WTC11 (cell line): ENCODE measurements at regions not wholly inside any gene's neighbourhood (a gene's known extent, or its start where the extent isn't known, plus 50 kb on each side); places are given as distances from the start of the nearest gene placed in this dataset.

Source experiments
- ATAC-seq: fragments of 200-7000 bp; cut with Tn5 transposase; 2 replicates; pipeline ENCODE4 v1.10.0; 2021; ENCODE audit warnings: mild to moderate bottlenecking, moderate library complexity
- CTCF ChIA-PET: fragments of 300-600 bp; sonication (Branson Sonifier 250); formaldehyde crosslinking; loops from one replicate; lab custom pipeline; 2021; ENCODE audit warnings: antibody characterized with exemption; lab: Charles Lee
- POLR2A ChIA-PET: fragments of 350-600 bp; sonication (Branson Sonifier 250); formaldehyde crosslinking; loops from one replicate; lab custom pipeline; 2021; ENCODE audit warnings: antibody characterized with exemption; lab: Charles Lee
- DNase-seq: peaks from one replicate; pipeline ENCODE4 v3.0.0; 2021; ENCODE audit warnings: low spot score
- H3K27ac Mint-ChIP-seq: 2 replicates; pipeline ENCODE4 v1.8.0; 2021; ENCODE audit warnings: mixed read lengths
- H3K27me3 Mint-ChIP-seq: 2 replicates; pipeline ENCODE4 v1.8.0; 2021; ENCODE audit warnings: low read depth, mild to moderate bottlenecking, moderate library complexity, mixed read lengths
- H3K36me3 Mint-ChIP-seq: 2 replicates; pipeline ENCODE4 v1.8.0; 2021; ENCODE audit warnings: mixed read lengths
- H3K4me1 Mint-ChIP-seq: 2 replicates; pipeline ENCODE4 v1.8.0; 2022; ENCODE audit warnings: mixed read lengths
- H3K4me3 Mint-ChIP-seq: 2 replicates; pipeline ENCODE4 v1.8.0; 2021; ENCODE audit warnings: mild to moderate bottlenecking, moderate library complexity, mixed read lengths
- H3K9me3 Mint-ChIP-seq: 2 replicates; pipeline ENCODE4 v1.8.0; 2021; ENCODE audit warnings: mixed read lengths
- AR ChIP-seq: fragments of 250-450 bp; sonication (Bioruptor Pico); IDR thresholded peaks from 2 replicates; pipeline ENCODE4 v1.9.0; 2021; ENCODE audit warnings: mild to moderate bottlenecking
- ATF3 ChIP-seq: sonication (generic); formaldehyde crosslinking; conservative IDR thresholded peaks from 2 replicates; pipeline ENCODE4 v1.8.1; 2022; ENCODE audit warnings: mild to moderate bottlenecking, missing genetic modification reagents
- ATF6 ChIP-seq: sonication (generic); formaldehyde crosslinking; IDR thresholded peaks from 2 replicates; pipeline ENCODE4 v1.8.1; 2023; ENCODE audit warnings: mild to moderate bottlenecking, missing genetic modification reagents
- CBFB ChIP-seq: sonication (generic); formaldehyde crosslinking; IDR thresholded peaks from 2 replicates; pipeline ENCODE4 v1.8.1; 2022; ENCODE audit warnings: mild to moderate bottlenecking, low read depth, missing genetic modification reagents
- CREB1 ChIP-seq: sonication (generic); formaldehyde crosslinking; IDR thresholded peaks from 2 replicates; pipeline ENCODE4 v1.8.0; 2023; ENCODE audit warnings: mild to moderate bottlenecking, missing genetic modification reagents
- CTCF ChIP-seq: fragments of 200-600 bp; IDR thresholded peaks from 2 replicates; pipeline ENCODE4 v1.8.0; 2022; ENCODE audit warnings: antibody characterized with exemption
- E2F4 ChIP-seq: sonication (generic); formaldehyde crosslinking; IDR thresholded peaks from 2 replicates; pipeline ENCODE4 v1.8.1; 2022; ENCODE audit warnings: low read depth, mild to moderate bottlenecking, moderate library complexity, missing genetic modification reagents, borderline replicate concordance
- ELF4 ChIP-seq: sonication (generic); formaldehyde crosslinking; IDR thresholded peaks from 2 replicates; pipeline ENCODE4 v1.8.1; 2022; ENCODE audit warnings: low read depth, mild to moderate bottlenecking, moderate library complexity, missing genetic modification reagents
- ESRRA ChIP-seq: sonication (generic); formaldehyde crosslinking; IDR thresholded peaks from 2 replicates; pipeline ENCODE4 v1.8.1; 2022; ENCODE audit warnings: mild to moderate bottlenecking, missing genetic modification reagents, borderline replicate concordance
- ETV6 ChIP-seq: sonication (generic); formaldehyde crosslinking; IDR thresholded peaks from 2 replicates; pipeline ENCODE4 v1.8.1; 2022; ENCODE audit warnings: mild to moderate bottlenecking, missing genetic modification reagents
- FOXK1 ChIP-seq: sonication (generic); formaldehyde crosslinking; IDR thresholded peaks from 2 replicates; pipeline ENCODE4 v1.8.0; 2022; ENCODE audit warnings: mild to moderate bottlenecking, moderate library complexity, missing genetic modification reagents
- HMGA2 ChIP-seq: fragments of 250-450 bp; sonication (Bioruptor Pico); IDR thresholded peaks from 2 replicates; pipeline ENCODE4 v1.4.0; 2021; ENCODE audit warnings: mild to moderate bottlenecking, moderate library complexity
- MLX ChIP-seq: sonication (generic); formaldehyde crosslinking; IDR thresholded peaks from 2 replicates; pipeline ENCODE4 v1.8.1; 2023; ENCODE audit warnings: mild to moderate bottlenecking, missing genetic modification reagents, moderate library complexity
- NFYB ChIP-seq: sonication (generic); formaldehyde crosslinking; conservative IDR thresholded peaks from 2 replicates; pipeline ENCODE4 v1.8.0; 2022; ENCODE audit warnings: low read depth, missing genetic modification reagents
- NR2C2 ChIP-seq: sonication (generic); formaldehyde crosslinking; IDR thresholded peaks from 2 replicates; pipeline ENCODE4 v1.8.0; 2022; ENCODE audit warnings: mild to moderate bottlenecking, missing genetic modification reagents
- OVOL2 ChIP-seq: fragments of 250-450 bp; sonication (Bioruptor Pico); IDR thresholded peaks from 2 replicates; pipeline ENCODE4 v1.9.0; 2021; ENCODE audit warnings: mild to moderate bottlenecking, borderline replicate concordance
- PRRX2 ChIP-seq: fragments of 250-450 bp; sonication (Bioruptor Pico); IDR thresholded peaks from 2 replicates; pipeline ENCODE4 v1.8.0; 2021; ENCODE audit warnings: mild to moderate bottlenecking
- SOX15 ChIP-seq: fragments of 250-450 bp; sonication (Bioruptor Pico); IDR thresholded peaks from 2 replicates; pipeline ENCODE4 v1.9.0; 2021; ENCODE audit warnings: mild to moderate bottlenecking
- TCF7 ChIP-seq: sonication (generic); formaldehyde crosslinking; IDR thresholded peaks from 2 replicates; pipeline ENCODE4 v1.8.0; 2022; ENCODE audit warnings: mild to moderate bottlenecking, low read depth, missing genetic modification reagents, moderate library complexity
- TEAD1 ChIP-seq: sonication (generic); formaldehyde crosslinking; IDR thresholded peaks from 2 replicates; pipeline ENCODE4 v1.8.0; 2022; ENCODE audit warnings: mild to moderate bottlenecking, missing genetic modification reagents
- TEAD4 ChIP-seq: sonication (generic); formaldehyde crosslinking; IDR thresholded peaks from 2 replicates; pipeline ENCODE4 v1.8.0; 2022; ENCODE audit warnings: mild to moderate bottlenecking, missing genetic modification reagents
- ZBTB43 ChIP-seq: sonication (generic); formaldehyde crosslinking; IDR thresholded peaks from 2 replicates; pipeline ENCODE4 v1.8.1; 2023; ENCODE audit warnings: mild to moderate bottlenecking, missing genetic modification reagents
- ZMAT4 ChIP-seq: fragments of 250-450 bp; sonication (Bioruptor Pico); IDR thresholded peaks from 2 replicates; pipeline ENCODE4 v1.9.0; 2021; ENCODE audit warnings: mild to moderate bottlenecking
- ZNF121 ChIP-seq: sonication (generic); formaldehyde crosslinking; IDR thresholded peaks from 2 replicates; pipeline ENCODE4 v1.8.0; 2023; ENCODE audit warnings: missing genetic modification reagents
- ZNF219 ChIP-seq: sonication (generic); formaldehyde crosslinking; IDR thresholded peaks from 2 replicates; pipeline ENCODE4 v1.8.0; 2023; ENCODE audit warnings: missing genetic modification reagents, mild to moderate bottlenecking, borderline replicate concordance
- ZNF671 ChIP-seq: fragments of 250-450 bp; sonication (Bioruptor Pico); IDR thresholded peaks from 2 replicates; pipeline ENCODE4 v1.8.0; 2021; ENCODE audit warnings: mild to moderate bottlenecking
- ZSCAN18 ChIP-seq: fragments of 250-450 bp; sonication (Bioruptor Pico); IDR thresholded peaks from 2 replicates; pipeline ENCODE4 v2.1.2; 2022; ENCODE audit warnings: mild to moderate bottlenecking, moderate library complexity

- CTCF ChIA-PET = no interaction called here
- Mint-ChIP-seq H3K9me3 (peaks cover 82% of the 10 kb centered on the region), H3K27me3 (peaks cover 10% of the 10 kb centered on the region), H3K36me3 (peaks cover 24% of the 10 kb centered on the region), H3K27ac (no peak overlapping the region), H3K4me3 (no peak overlapping the region), H3K4me1 (no peaks in the 10 kb centered on the region)
- TF ChIP-seq HMGA2 (CRISPR knock-in tag) (no peak), TCF7 (CRISPR knock-in tag) (no peak), ZBTB43 (no peak), ETV6 (no peak), FOXK1 (CRISPR knock-in tag) (no peak), ZSCAN18 (CRISPR knock-in tag) (no peak), ATF6 (CRISPR knock-in tag) (no peak), NR2C2 (CRISPR knock-in tag) (no peak), ATF3 (CRISPR knock-in tag) (no peak), E2F4 (no peak), ESRRA (CRISPR knock-in tag) (no peak), ZNF671 (CRISPR knock-in tag) (no peak), SOX15 (CRISPR knock-in tag) (no peak), CBFB (CRISPR knock-in tag) (no peak), CREB1 (CRISPR knock-in tag) (no peak), ZNF121 (CRISPR knock-in tag) (no peak), PRRX2 (CRISPR knock-in tag) (no peak), ZNF219 (CRISPR knock-in tag) (no peak), AR (CRISPR knock-in tag) (no peak)
- DNase-seq (no peak), ATAC-seq (no peak)
- POLR2A ChIA-PET = no interaction called here
These were observed 303.5 kb upstream of the RTL1 start for GRCh38 chr14:101207041-101207440.

- H3K4me1 Mint-ChIP-seq = peaks cover 3% of the 10 kb centered on the region
- peaks cover 24% of the 10 kb centered on the region for H3K36me3 Mint-ChIP-seq
- ATAC-seq = no peak
- H3K4me3 Mint-ChIP-seq = no peak overlapping the region
- ChIA-PET CTCF (no interaction called here), POLR2A (no interaction called here)
- peaks cover 10% of the 10 kb centered on the region for H3K27me3 Mint-ChIP-seq
- no peak for DNase-seq
- peaks cover 83% of the 10 kb centered on the region for H3K9me3 Mint-ChIP-seq
- no peak overlapping the region for H3K27ac Mint-ChIP-seq
- TF ChIP-seq ZNF671 (CRISPR knock-in tag) = no peak
- TF ChIP-seq MLX (CRISPR knock-in tag) = no peak
- no peak for TF ChIP-seq ZMAT4 (CRISPR knock-in tag)
- TF ChIP-seq CREB1 (CRISPR knock-in tag) = no peak
- no peak for TF ChIP-seq CTCF
- TF ChIP-seq TEAD4 = no peak
- no peak for TF ChIP-seq TEAD1
- TF ChIP-seq ELF4 (CRISPR knock-in tag) = no peak
- TF ChIP-seq OVOL2 = no peak
- TF ChIP-seq NFYB (CRISPR knock-in tag) = no peak
These were observed 304.4 kb upstream of the RTL1 start for GRCh38 chr14:101207897-101208296.
